K562 (cell line): ENCODE measurements at regions not wholly inside any gene's neighbourhood (a gene's known extent, or its start where the extent isn't known, plus 50 kb on each side); places are given as distances from the start of the nearest gene placed in this dataset.

ENCODE experiments used
- FOSL1 ChIP-seq: fragments of 200-800 bp; sonication (Bioruptor generic); conservative IDR thresholded peaks from 2 replicates; pipeline ENCODE4 v1.6.1; 2016; ENCODE audit warnings: missing genetic modification characterization, missing compliant biosample characterization
- HNRNPL ChIP-seq: fragments of 200-400 bp; formaldehyde crosslinking; IDR thresholded peaks from 2 replicates; pipeline ENCODE4 v1.6.1; 2017; ENCODE audit warnings: low read depth, mild to moderate bottlenecking, low read length
- NFATC3 ChIP-seq: fragments of 450-650 bp; IDR thresholded peaks from 2 replicates; pipeline ENCODE4 v1.6.1; 2017; ENCODE audit warnings: mild to moderate bottlenecking
- NFXL1 ChIP-seq: fragments of 450-650 bp; formaldehyde crosslinking; IDR thresholded peaks from 2 replicates; pipeline ENCODE4 v1.4.0; 2021; ENCODE audit warnings: mild to moderate bottlenecking
- PPARD ChIP-seq: fragments of 250-450 bp; sonication (Bioruptor Pico); IDR thresholded peaks from 2 replicates; pipeline ENCODE4 v1.8.0; 2022; ENCODE audit warnings: inconsistent platforms, mild to moderate bottlenecking, moderate library complexity
- SMAD3 ChIP-seq: fragments of 450-650 bp; formaldehyde crosslinking; conservative IDR thresholded peaks from 2 replicates; pipeline ENCODE4 v1.4.0; 2020; ENCODE audit warnings: mild to moderate bottlenecking
- XRCC3 ChIP-seq: fragments of 450-650 bp; IDR thresholded peaks from 2 replicates; pipeline ENCODE4 v1.6.1; 2017; ENCODE audit warnings: mild to moderate bottlenecking, moderate library complexity
- TF ChIP-seq, protein P1 (sequence below): sonication (generic); formaldehyde crosslinking; IDR thresholded peaks from 2 replicates; pipeline ENCODE4 v1.9.0; 2022; ENCODE audit warnings: mild to moderate bottlenecking, missing genetic modification reagents
- TF ChIP-seq, protein P2 (sequence below), 3 experiments: IDR thresholded peaks in 2 of 3; conservative IDR thresholded peaks in 1 of 3; 2 replicates each; pipeline ENCODE4 v1.5.1; 2011 to 2012; ENCODE audit warnings: low read length in 3 of 3, mild to moderate bottlenecking in 3 of 3, control low read depth in 2 of 3, improper control_type of control experiment in 1 of 3, inconsistent platforms in 1 of 3, low read depth in 1 of 3, mixed read lengths in 1 of 3, moderate library complexity in 1 of 3; ENCODE audit not compliant: insufficient read depth in 2 of 3

DNA sequence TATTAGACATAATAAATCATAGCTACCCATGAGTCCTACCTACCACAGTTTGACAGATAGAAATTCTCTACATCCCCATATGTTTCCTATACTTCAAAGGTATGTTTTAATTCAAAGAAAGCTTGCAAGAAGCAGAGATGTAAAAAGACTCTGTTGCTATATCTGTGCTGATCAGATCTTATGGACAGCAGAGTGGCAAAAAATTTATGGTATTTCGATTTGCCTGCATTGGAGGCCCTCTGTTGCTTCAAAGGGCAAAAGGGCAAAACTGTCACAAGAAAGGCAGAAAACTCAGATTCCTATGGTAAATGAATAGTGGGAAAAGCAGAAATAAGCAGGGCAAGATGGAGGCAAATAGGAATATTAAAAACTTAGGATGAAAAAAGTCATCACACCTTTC is 447.8 kb upstream of the SPHKAP start:
- TF ChIP-seq PPARD (CRISPR knock-in tag) (no peak), FOSL1 (tag) (no peak), NFXL1 (CRISPR knock-in tag) (no peak), XRCC3 (no peak), SMAD3 (CRISPR knock-in tag) (no peak), HNRNPL (no peak), NFATC3 (no peak)
- TF ChIP-seq, protein P1, sequence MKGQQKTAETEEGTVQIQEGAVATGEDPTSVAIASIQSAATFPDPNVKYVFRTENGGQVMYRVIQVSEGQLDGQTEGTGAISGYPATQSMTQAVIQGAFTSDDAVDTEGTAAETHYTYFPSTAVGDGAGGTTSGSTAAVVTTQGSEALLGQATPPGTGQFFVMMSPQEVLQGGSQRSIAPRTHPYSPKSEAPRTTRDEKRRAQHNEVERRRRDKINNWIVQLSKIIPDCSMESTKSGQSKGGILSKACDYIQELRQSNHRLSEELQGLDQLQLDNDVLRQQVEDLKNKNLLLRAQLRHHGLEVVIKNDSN (CRISPR knock-in tag) = no peak
- TF ChIP-seq, protein P2, sequence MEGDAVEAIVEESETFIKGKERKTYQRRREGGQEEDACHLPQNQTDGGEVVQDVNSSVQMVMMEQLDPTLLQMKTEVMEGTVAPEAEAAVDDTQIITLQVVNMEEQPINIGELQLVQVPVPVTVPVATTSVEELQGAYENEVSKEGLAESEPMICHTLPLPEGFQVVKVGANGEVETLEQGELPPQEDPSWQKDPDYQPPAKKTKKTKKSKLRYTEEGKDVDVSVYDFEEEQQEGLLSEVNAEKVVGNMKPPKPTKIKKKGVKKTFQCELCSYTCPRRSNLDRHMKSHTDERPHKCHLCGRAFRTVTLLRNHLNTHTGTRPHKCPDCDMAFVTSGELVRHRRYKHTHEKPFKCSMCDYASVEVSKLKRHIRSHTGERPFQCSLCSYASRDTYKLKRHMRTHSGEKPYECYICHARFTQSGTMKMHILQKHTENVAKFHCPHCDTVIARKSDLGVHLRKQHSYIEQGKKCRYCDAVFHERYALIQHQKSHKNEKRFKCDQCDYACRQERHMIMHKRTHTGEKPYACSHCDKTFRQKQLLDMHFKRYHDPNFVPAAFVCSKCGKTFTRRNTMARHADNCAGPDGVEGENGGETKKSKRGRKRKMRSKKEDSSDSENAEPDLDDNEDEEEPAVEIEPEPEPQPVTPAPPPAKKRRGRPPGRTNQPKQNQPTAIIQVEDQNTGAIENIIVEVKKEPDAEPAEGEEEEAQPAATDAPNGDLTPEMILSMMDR (IDR thresholded peaks at IDR 0.05 in 2 of 3, conservative IDR thresholded peaks at IDR 0.05 in 1 of 3; ENCODE audit: insufficient read depth in 2 of 3, low read depth in 1 of 3, low read length in 3 of 3) = no peak
